GM13977 (cell line): ENCODE measurements at regions not wholly inside any gene's neighbourhood (a gene's known extent, or its start where the extent isn't known, plus 50 kb on each side); places are given as distances from the start of the nearest gene placed in this dataset.

ENCODE experiments used
- DNase-seq: peaks from one replicate; pipeline ENCODE4 v3.0.0; 2012; ENCODE audit warnings: low spot score
- in situ Hi-C: fragments of 300-500 bp; cut with MboI; formaldehyde crosslinking; loops from one replicate; pipeline ENCODE4 v1.12.0; 2022; ENCODE audit warnings: low sequenced_read_pairs, low pct_unique_long_range_greater_than_20kb, mixed read lengths, inconsistent platforms; ENCODE audit not compliant: unreplicated experiment
- TF ChIP-seq, protein P1 (sequence below): IDR thresholded peaks from 2 replicates; pipeline ENCODE4 v1.5.1; 2012; ENCODE audit warnings: mild to moderate bottlenecking, control low read depth; ENCODE audit not compliant: insufficient read depth; ENCODE audit errors: extremely low read depth, missing control alignments

DNA sequence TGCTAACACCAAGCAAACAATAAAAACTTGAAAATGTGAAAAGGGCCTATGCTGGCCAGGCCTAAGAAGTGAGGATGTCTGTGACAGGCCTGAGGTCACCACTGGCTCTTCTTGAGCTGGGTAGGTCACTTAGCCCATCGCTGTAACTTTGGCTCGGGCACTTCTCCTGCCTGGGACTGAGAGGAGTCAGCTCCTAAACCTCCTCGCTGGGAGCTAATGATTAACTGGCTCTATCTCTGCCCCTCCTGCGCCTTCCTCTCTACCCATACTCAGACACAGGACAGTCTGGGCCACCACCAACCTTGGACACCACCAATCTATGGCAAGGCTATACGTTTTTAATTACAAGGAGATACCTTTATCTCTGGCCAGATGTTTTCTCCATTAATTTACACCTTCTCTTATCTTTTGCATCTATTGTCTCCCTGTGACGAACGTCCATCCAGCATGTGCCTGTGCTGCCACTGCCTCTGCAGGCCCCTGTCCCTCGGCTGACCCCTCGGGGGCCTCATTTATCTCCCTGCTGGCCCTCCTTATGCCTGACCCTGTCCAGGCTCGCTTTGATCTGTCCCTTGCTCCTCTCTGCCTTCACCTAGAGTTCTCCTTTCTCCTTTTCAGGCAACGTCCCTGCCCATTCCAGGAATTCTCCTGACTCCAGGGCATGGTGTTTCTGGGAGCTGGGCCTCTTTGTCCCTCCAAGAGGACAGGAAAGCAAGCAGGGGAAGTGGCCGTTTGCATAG, 149.1 kb upstream of the GATA6 start:
- no peak for DNase-seq
- TF ChIP-seq, protein P1, sequence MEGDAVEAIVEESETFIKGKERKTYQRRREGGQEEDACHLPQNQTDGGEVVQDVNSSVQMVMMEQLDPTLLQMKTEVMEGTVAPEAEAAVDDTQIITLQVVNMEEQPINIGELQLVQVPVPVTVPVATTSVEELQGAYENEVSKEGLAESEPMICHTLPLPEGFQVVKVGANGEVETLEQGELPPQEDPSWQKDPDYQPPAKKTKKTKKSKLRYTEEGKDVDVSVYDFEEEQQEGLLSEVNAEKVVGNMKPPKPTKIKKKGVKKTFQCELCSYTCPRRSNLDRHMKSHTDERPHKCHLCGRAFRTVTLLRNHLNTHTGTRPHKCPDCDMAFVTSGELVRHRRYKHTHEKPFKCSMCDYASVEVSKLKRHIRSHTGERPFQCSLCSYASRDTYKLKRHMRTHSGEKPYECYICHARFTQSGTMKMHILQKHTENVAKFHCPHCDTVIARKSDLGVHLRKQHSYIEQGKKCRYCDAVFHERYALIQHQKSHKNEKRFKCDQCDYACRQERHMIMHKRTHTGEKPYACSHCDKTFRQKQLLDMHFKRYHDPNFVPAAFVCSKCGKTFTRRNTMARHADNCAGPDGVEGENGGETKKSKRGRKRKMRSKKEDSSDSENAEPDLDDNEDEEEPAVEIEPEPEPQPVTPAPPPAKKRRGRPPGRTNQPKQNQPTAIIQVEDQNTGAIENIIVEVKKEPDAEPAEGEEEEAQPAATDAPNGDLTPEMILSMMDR = no peak
- in situ Hi-C loops = no loop called here

DNA sequence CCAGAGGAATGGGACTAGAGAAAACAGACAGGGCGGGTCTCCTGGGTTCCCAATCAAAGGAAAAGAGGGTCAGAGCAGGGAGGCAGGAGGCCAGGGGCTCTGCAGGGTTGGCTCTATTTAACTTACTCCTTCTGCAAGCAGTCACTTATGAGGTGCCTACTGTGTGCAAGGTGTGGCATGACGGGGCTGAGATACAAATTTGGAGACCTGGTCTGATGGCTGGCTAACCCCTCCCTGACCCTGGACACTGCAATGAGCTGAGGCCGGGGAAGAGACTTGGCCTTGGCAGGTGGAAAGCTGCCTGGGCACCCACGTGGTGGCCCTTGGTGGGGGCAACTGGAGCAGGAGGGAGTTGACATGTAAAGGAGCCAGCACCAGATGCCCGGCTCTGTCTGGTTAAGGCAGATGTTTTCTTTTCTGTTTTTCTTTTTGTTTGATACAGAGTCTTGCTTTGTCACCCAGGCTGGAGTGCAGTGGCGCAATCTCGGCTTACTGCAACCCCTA, 148.5 kb upstream of the GATA6 start:
- TF ChIP-seq, protein P1 = no peak
- in situ Hi-C loops = no loop called here
- no peak for DNase-seq

DNA sequence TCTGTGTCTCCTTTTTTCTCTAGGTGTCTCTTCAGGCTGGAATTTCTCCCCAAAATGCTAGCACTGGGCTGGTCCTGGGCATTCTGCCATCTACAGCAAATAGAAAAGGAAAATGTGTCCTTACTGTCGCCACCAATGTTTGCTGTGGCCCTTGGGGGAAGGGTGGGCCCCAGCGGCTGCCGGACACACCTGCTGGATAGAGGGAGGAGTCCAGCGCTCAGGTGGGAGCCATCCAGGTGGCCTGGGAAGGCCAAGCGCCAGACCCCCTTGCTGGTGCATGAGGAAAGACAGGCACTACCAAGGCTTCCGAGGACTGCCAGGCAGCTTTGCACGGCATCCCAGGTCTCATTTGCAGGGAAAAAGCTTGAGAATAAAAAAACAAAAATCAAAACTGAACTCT, 147.7 kb upstream of the GATA6 start:
- no peak for DNase-seq
- TF ChIP-seq, protein P1 = no peak
- in situ Hi-C loops = no loop called here

DNA sequence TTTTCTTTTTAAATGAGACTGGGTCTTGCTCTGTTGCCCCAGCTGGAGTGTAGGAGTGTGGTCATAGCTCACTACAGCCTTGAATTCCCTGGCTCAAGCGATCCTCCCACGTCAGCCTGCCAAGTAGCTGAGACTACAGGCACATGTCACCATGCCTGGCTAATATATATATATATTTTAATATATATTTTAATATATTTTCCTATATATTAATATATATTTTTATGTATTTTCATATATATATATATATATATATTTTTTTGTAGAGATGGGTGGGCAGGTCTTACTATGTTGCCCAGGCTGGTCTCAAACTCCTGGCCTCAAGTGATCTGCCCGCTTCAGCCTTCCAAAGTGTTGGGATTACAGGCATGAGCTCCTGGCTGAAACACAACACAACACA, 144.5 kb upstream of the GATA6 start:
- no peak for DNase-seq
- in situ Hi-C loops = no loop called here
- TF ChIP-seq, protein P1 = no peak

DNA sequence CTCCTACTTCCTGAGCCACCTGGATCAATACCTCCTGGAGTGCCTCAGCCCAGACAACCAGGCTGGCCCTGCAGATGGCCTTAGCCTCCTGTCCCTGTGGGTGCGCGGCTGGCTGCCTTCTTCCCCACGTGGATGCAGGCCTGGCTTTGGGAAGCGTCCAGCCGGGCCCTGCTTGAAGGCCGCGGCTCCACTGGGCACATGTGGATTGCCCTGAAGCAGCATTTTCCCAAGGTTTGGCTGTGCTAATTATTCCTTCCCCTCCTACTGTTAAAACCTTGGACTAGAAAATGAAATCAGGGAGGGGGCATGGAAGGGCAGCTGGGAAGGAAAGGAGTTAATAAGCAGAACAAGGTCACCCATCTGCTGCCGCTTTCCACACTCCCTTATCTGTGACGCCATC, 143.0 kb upstream of the GATA6 start:
- in situ Hi-C loops = no loop called here

DNA sequence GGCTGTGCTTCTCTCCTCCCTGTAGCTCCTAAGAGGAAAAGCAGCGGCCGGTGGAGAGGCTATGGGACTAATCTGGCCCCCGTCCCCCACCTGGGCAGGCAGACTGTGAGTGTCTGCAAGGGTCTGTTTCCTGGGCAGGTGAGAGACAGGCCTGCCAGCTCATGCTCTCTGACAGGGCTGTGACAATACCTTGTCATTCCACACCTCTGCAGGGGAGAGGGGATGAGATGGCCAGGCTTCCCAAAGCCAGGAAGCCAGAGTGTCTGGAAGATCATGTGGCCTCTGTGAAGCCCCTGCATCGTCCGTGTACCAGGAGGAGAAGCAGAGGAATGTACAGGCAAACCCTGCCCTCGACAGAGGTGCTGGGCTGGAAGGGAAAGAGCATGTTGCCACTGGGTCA, 142.5 kb upstream of the GATA6 start:
- DNase-seq = no peak
- TF ChIP-seq, protein P1 = no peak
- in situ Hi-C loops = no loop called here

More for the DNA sequence above, 143.0 kb upstream of the GATA6 start:
- no peak for DNase-seq
- TF ChIP-seq, protein P1 = no peak
